CD14-positive monocyte (primary cell): ENCODE measurements at regions not wholly inside any gene's neighbourhood (a gene's known extent, or its start where the extent isn't known, plus 50 kb on each side); places are given as distances from the start of the nearest gene placed in this dataset.

Source experiments
- DNase-seq, 3 donors: peaks; one replicate each; pipeline ENCODE4 v3.0.0-alpha.2; 2011 to 2022
- H2AFZ ChIP-seq: 2 replicates; pipeline ENCODE4 v1.6.0; 2012; ENCODE audit warnings: mild to moderate bottlenecking, low read depth, low read length, inconsistent platforms; ENCODE audit not compliant: insufficient read depth, poor library complexity, severe bottlenecking
- H3K27ac ChIP-seq, 2 donors: 1 replicate in 1 of 2; 2 replicates in 1 of 2; pipeline ENCODE4 v1.5.1; 2012 to 2013; ENCODE audit warnings: low read length in 2 of 2, control low read depth in 1 of 2, inconsistent platforms in 1 of 2, low read depth in 1 of 2, mild to moderate bottlenecking in 1 of 2
- H3K27me3 ChIP-seq, 2 donors: one replicate each; pipeline versions ENCODE4 v1.6.0 to v1.6.1; 2011 to 2013; ENCODE audit warnings: low read length in 2 of 2; ENCODE audit not compliant: control insufficient read depth in 2 of 2, insufficient read depth in 2 of 2
- H3K36me3 ChIP-seq, 2 donors: replicated peaks in 1 of 2; 1 replicate in 1 of 2; 2 replicates in 1 of 2; pipeline versions ENCODE4 v1.5.1 to v1.6.1; 2012 to 2013; ENCODE audit warnings: low read length in 2 of 2, control low read depth in 1 of 2, inconsistent platforms in 1 of 2, mild to moderate bottlenecking in 1 of 2; ENCODE audit not compliant: insufficient read depth in 2 of 2, control insufficient read depth in 1 of 2
- H3K4me1 ChIP-seq, 2 donors: 1 replicate in 1 of 2; 2 replicates in 1 of 2; pipeline versions ENCODE4 v1.5.1 to v1.6.1; 2012 to 2013; ENCODE audit warnings: low read length in 2 of 2, control low read depth in 1 of 2, inconsistent platforms in 1 of 2, mild to moderate bottlenecking in 1 of 2, moderate library complexity in 1 of 2; ENCODE audit not compliant: insufficient read depth in 2 of 2, control insufficient read depth in 1 of 2
- H3K4me2 ChIP-seq: replicated peaks from 2 replicates; pipeline ENCODE3; 2012; ENCODE audit warnings: low read length, moderate library complexity, mild to moderate bottlenecking; ENCODE audit not compliant: poor library complexity, severe bottlenecking; ENCODE audit errors: extremely low read depth
- H3K4me3 ChIP-seq, 3 experiments: fragments of 200-600 bp in 1 of 3; sonication (generic) in 1 of 3; replicated peaks in 1 of 3; 1 replicate in 2 of 3; 2 replicates in 1 of 3; pipeline ENCODE4 v1.5.1; 2011 to 2013; ENCODE audit warnings: low read length in 3 of 3, mild to moderate bottlenecking in 3 of 3, control low read depth in 2 of 3, low read depth in 2 of 3, inconsistent platforms in 1 of 3, moderate library complexity in 1 of 3
- H3K79me2 ChIP-seq: 2 replicates; pipeline ENCODE4 v1.6.0; 2012; ENCODE audit warnings: mild to moderate bottlenecking, control low read depth, inconsistent platforms, low read length, moderate library complexity; ENCODE audit not compliant: insufficient read depth
- H3K9ac ChIP-seq: 2 replicates; pipeline ENCODE4 v1.6.0; 2017; ENCODE audit warnings: low read length, mild to moderate bottlenecking; ENCODE audit not compliant: insufficient read depth, poor library complexity, severe bottlenecking
- H3K9me3 ChIP-seq, 2 donors: replicated peaks in 1 of 2; 1 replicate in 1 of 2; 2 replicates in 1 of 2; pipeline versions ENCODE4 v1.5.1 to v1.6.1; 2012 to 2013; ENCODE audit warnings: low read length in 2 of 2, control low read depth in 1 of 2; ENCODE audit not compliant: control insufficient read depth in 1 of 2, insufficient read depth in 1 of 2
- H4K20me1 ChIP-seq: 2 replicates; pipeline ENCODE4 v1.6.0; 2012; ENCODE audit warnings: mild to moderate bottlenecking, low read length, control low read depth, moderate library complexity; ENCODE audit not compliant: insufficient read depth
- H3K27ac Mint-ChIP-seq, 7 donors: one replicate each; pipeline ENCODE4 v1.8.0; 2020; ENCODE audit warnings: mild to moderate bottlenecking in 7 of 7, mixed read lengths in 7 of 7, moderate library complexity in 6 of 7, inconsistent platforms in 2 of 7
- H3K27me3 Mint-ChIP-seq, 3 donors: one replicate each; pipeline ENCODE4 v1.8.0; 2021 to 2022; ENCODE audit warnings: low read depth in 3 of 3, mild to moderate bottlenecking in 3 of 3, mixed read lengths in 3 of 3, moderate library complexity in 3 of 3, inconsistent platforms in 1 of 3
- H3K36me3 Mint-ChIP-seq, 2 donors: one replicate each; pipeline ENCODE4 v1.8.0; 2020; ENCODE audit warnings: mixed read lengths in 2 of 2, inconsistent platforms in 1 of 2, mild to moderate bottlenecking in 1 of 2
- H3K4me1 Mint-ChIP-seq: one replicate; pipeline ENCODE4 v1.8.0; 2020; ENCODE audit warnings: mild to moderate bottlenecking, mixed read lengths
- H3K4me3 Mint-ChIP-seq, 2 donors: one replicate each; pipeline ENCODE4 v1.8.0; 2020; ENCODE audit warnings: mild to moderate bottlenecking in 2 of 2, mixed read lengths in 2 of 2, moderate library complexity in 1 of 2
- H3K9me3 Mint-ChIP-seq, 7 donors: one replicate each; pipeline ENCODE4 v1.8.0; 2020 to 2022; ENCODE audit warnings: mixed read lengths in 7 of 7, mild to moderate bottlenecking in 6 of 7, moderate library complexity in 6 of 7, inconsistent platforms in 2 of 7
- CTCF ChIP-seq: fragments of 200-600 bp; IDR thresholded peaks from one replicate; pipeline ENCODE4 v1.8.0; 2022; ENCODE audit warnings: antibody characterized with exemption, mild to moderate bottlenecking
- WGBS: methylation state at CpG from one replicate; pipeline ENCODE4 v1.1.5; 2013; ENCODE audit warnings: missing lambda C conversion rate; ENCODE audit not compliant: insufficient coverage; 5-methylcytosine and 5-hydroxymethylcytosine counted together
- intact Hi-C, 2 donors: fragments of 100-400 bp; cut with micrococcal nuclease; formaldehyde crosslinking; loops; one replicate each; pipeline versions ENCODE4 v1.15.0 to v1.15.1; 2023

GRCh38 chr10:60662917-60663614 is 115.2 kb upstream of the CDK1 start:
- no peak overlapping the region for H3K4me3 Mint-ChIP-seq
- Histone ChIP-seq H4K20me1 (no peaks in the 10 kb centered on the region), H3K4me1 (peaks cover 26 to 31% of the 10 kb centered on the region in 2 donors), H3K4me2 (no peak overlapping the region), H3K27ac (no peak overlapping the region), H3K27me3 (no peaks in the 10 kb centered on the region), H2AFZ (no peak overlapping the region), H3K9ac (no peak overlapping the region), H3K4me3 (no peak overlapping the region), H3K79me2 (no peaks in the 10 kb centered on the region), H3K9me3 (peaks cover 0 to 4% of the 10 kb centered on the region in 2 donors), H3K36me3 (no peaks in the 10 kb centered on the region)
- intact Hi-C loops: loop anchor here in 1 of 2 donors (10.0 kb wide), 1 partner anchor 112 kb away; the partner anchor contains the start of gene CDK1
- no peaks in the 10 kb centered on the region for H3K36me3 Mint-ChIP-seq
- H3K27me3 Mint-ChIP-seq: no peaks in the 10 kb centered on the region
- no peak for TF ChIP-seq CTCF
- peaks cover 0 to 9% (median 5%) of the 10 kb centered on the region in 7 donors for H3K9me3 Mint-ChIP-seq
- WGBS: no CpG with 5 or more reads among the region's 4 CpGs
- H3K27ac Mint-ChIP-seq: peak overlapping the region in 4 of 7 donors; percentile 2 to 84 (median 30)
- H3K4me1 Mint-ChIP-seq: peaks cover 42% of the 10 kb centered on the region
- DNase-seq: peak; percentile 15 to 60 (median 45)

- Mint-ChIP-seq H3K27ac (no peak overlapping the region), H3K9me3 (peaks cover 0 to 12% (median 5%) of the 10 kb centered on the region in 7 donors), H3K36me3 (no peaks in the 10 kb centered on the region), H3K4me1 (peaks cover 38% of the 10 kb centered on the region), H3K4me3 (no peak overlapping the region), H3K27me3 (no peaks in the 10 kb centered on the region)
- WGBS: 97% methylated on average over 5 of the region's 7 CpGs
- H2AFZ ChIP-seq: no peak overlapping the region
- H3K4me3 ChIP-seq: no peak overlapping the region
- no peaks in the 10 kb centered on the region for H3K36me3 ChIP-seq
- H4K20me1 ChIP-seq: no peaks in the 10 kb centered on the region
- H3K79me2 ChIP-seq: no peaks in the 10 kb centered on the region
- no peak overlapping the region for H3K9ac ChIP-seq
- TF ChIP-seq CTCF: no peak
- H3K4me2 ChIP-seq: no peak overlapping the region
- H3K9me3 ChIP-seq: peaks cover 0 to 4% of the 10 kb centered on the region in 2 donors
- no peaks in the 10 kb centered on the region for H3K27me3 ChIP-seq
- no peak overlapping the region for H3K27ac ChIP-seq
- H3K4me1 ChIP-seq: peaks cover 24 to 26% of the 10 kb centered on the region in 2 donors
- no peak for DNase-seq
- intact Hi-C loops: loop anchor here in 1 of 2 donors (10.0 kb wide), 1 partner anchor 113 kb away; the partner anchor contains the start of gene CDK1
Measured at GRCh38 chr10:60661637-60662036, 116.6 kb upstream of the CDK1 start.
